ENCODE measurements at regions not wholly inside any gene's neighbourhood (a gene's known extent, or its start where the extent isn't known, plus 50 kb on each side); places are given as distances from the start of the nearest gene placed in this dataset.

- TF ChIP-seq CTCF (IDR thresholded peaks at IDR 0.05; ENCODE audit: insufficient read depth, low read length, poor library complexity, severe bottlenecking) (no peak), EZH2phosphoT487 (conservative IDR thresholded peaks at IDR 0.05; ENCODE audit: low read length) (no peak)
These were observed 257.5 kb downstream of the MZT1 start for GRCh38 chr13:72469906-72470305.

All from SU-DHL-6 (cell line).